Large intestine (tissue), 3 donors: ENCODE measurements at regions not wholly inside any gene's neighbourhood (a gene's known extent, or its start where the extent isn't known, plus 50 kb on each side); places are given as distances from the start of the nearest gene placed in this dataset.
A peak's percentile ranks its signal among the peaks of the same experiment; 100 is the strongest.
"Not testable (repeated sequence)": the region's sequence is repeated elsewhere in the genome, so short reads cannot be mapped to it uniquely, and the experiment has no call there.

Experiments
- DNase-seq, 2 donors: peaks; one replicate each; pipeline versions ENCODE4 v3.0.0 to v3.0.0-alpha.2; 2013
- H3K27ac ChIP-seq: one replicate; pipeline ENCODE4 v1.5.1; 2013; ENCODE audit warnings: low read length
- H3K27me3 ChIP-seq: 2 replicates; pipeline ENCODE4 v1.6.1; 2013; ENCODE audit warnings: low read length; ENCODE audit not compliant: control insufficient read depth, insufficient read depth
- H3K36me3 ChIP-seq: 2 replicates; pipeline ENCODE4 v1.6.1; 2013; ENCODE audit warnings: low read length; ENCODE audit not compliant: control insufficient read depth, insufficient read depth
- H3K4me1 ChIP-seq: one replicate; pipeline ENCODE4 v1.6.1; 2013; ENCODE audit warnings: low read length; ENCODE audit not compliant: control insufficient read depth, insufficient read depth
- H3K4me3 ChIP-seq: one replicate; pipeline ENCODE4 v1.5.1; 2013; ENCODE audit warnings: low read length
- H3K9me3 ChIP-seq: one replicate; pipeline ENCODE4 v1.6.1; 2013; ENCODE audit warnings: mild to moderate bottlenecking, low read depth, low read length, moderate library complexity; ENCODE audit not compliant: control insufficient read depth
- WGBS: methylation state at CpG from one replicate; pipeline ENCODE4 v1.1.5; 2013; ENCODE audit warnings: low lambda C conversion rate; ENCODE audit not compliant: insufficient coverage; 5-methylcytosine and 5-hydroxymethylcytosine counted together

DNA sequence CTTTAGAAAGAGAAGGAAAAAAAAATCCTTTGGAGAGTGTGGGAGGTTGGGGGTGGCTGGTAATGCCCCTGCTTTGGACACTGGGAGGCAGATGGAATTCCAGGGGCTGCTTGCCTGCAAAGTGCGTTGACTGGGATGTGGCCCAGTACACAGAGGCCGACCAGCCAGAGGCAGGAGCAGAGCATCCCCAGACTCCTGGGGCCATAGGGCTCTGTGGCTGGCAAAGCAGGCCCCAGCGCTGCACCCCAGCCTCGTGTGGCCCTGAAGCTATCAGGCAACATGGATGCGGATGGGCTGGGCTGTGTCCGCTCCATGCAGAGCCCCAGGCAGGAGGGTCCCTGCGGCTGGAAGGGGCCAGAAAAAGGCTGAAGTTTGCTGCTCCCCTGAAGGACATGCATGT is 361.6 kb upstream of the FZD8 start:
- H3K36me3 ChIP-seq, result no peaks in the 10 kb centered on the region
- no CpG with 5 or more reads among the region's 7 CpGs for WGBS
- H3K27ac ChIP-seq, result no peak overlapping the region
- H3K4me3 ChIP-seq, result no peak overlapping the region
- no peaks in the 10 kb centered on the region for H3K9me3 ChIP-seq
- H3K27me3 ChIP-seq, result no peaks in the 10 kb centered on the region
- DNase-seq, result no peak
- no peaks in the 10 kb centered on the region for H3K4me1 ChIP-seq

DNA sequence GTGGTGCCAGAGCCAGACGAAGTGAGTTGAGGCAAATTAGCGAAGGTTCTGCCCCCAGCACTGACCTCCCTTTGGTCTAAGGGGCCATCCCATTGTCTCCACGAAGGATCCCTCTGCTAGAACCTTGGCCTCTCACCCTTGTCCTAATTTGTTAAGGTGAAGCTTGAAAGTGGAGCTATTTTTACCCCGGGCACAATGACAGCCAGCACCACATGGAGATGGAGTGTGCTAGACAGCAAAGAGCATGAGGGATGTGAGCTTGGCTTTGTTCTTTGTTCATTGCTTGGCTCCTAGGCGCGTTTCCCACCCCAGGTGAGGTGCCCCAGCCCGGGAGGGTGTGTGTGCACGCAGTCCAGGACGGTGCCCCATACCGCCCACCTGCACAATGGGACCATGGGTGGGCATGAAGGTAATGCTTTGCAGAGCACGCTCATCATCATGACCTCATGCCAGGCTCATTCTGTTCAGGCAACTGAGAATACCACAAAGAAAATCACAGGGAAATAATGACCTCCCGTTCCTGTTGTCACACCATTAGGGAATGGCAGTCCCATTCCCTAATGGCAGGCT is 361.0 kb upstream of the FZD8 start:
- DNase-seq, result no peak
- no peaks in the 10 kb centered on the region for H3K9me3 ChIP-seq
- no CpG with 5 or more reads among the region's 12 CpGs for WGBS
- H3K4me3 ChIP-seq, result no peak overlapping the region
- no peak overlapping the region for H3K27ac ChIP-seq
- H3K4me1 ChIP-seq, result no peaks in the 10 kb centered on the region
- H3K36me3 ChIP-seq, result no peaks in the 10 kb centered on the region
- no peaks in the 10 kb centered on the region for H3K27me3 ChIP-seq

GRCh38 chr10:36002445-36002844 is 360.3 kb upstream of the FZD8 start:
- WGBS, result 80% methylated on average over 1 of the region's 5 CpGs
- no peak for DNase-seq
- H3K4me1 ChIP-seq, result no peaks in the 10 kb centered on the region

GRCh38 chr10:36000754-36001153 is 358.7 kb upstream of the FZD8 start:
- H3K27ac ChIP-seq, H3K36me3 ChIP-seq, H3K9me3 ChIP-seq, H3K4me3 ChIP-seq, DNase-seq, H3K27me3 ChIP-seq, H3K4me1 ChIP-seq: not testable (repeated sequence)
- WGBS, result 100% methylated on average over 1 of the region's 1 CpG

More at GRCh38 chr10:36002445-36002844, 360.3 kb upstream of the FZD8 start:
- no peaks in the 10 kb centered on the region for H3K27me3 ChIP-seq
- H3K36me3 ChIP-seq, result no peaks in the 10 kb centered on the region
- H3K4me3 ChIP-seq, result no peak overlapping the region
- no peak overlapping the region for H3K27ac ChIP-seq
- H3K9me3 ChIP-seq, result no peaks in the 10 kb centered on the region

DNA sequence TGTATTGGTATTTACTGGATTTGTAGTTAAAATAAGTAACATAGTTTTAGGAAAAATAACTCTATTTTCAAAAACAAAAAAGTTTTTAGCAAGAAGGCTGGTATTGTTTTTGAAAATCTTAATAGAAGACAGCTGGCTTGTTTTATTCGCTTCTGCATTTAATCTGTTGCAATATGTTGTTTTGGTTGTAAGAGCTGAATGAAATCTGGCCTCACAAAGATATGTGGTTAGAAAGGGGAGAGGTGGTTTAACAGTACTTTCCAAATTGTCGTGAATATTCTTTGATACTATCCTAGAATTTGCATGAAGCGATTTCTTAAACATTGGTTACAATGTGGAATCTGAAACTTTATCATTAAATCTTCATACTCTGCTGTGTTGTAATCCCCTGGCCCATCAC is 355.9 kb upstream of the FZD8 start:
- DNase-seq, result no peak
- H3K9me3 ChIP-seq, result no peaks in the 10 kb centered on the region
- no peaks in the 10 kb centered on the region for H3K27me3 ChIP-seq
- H3K36me3 ChIP-seq, result no peaks in the 10 kb centered on the region
- 100% methylated on average over 2 of the region's 3 CpGs for WGBS
- H3K4me3 ChIP-seq, result no peak overlapping the region
- no peaks in the 10 kb centered on the region for H3K4me1 ChIP-seq
- no peak overlapping the region for H3K27ac ChIP-seq

DNA sequence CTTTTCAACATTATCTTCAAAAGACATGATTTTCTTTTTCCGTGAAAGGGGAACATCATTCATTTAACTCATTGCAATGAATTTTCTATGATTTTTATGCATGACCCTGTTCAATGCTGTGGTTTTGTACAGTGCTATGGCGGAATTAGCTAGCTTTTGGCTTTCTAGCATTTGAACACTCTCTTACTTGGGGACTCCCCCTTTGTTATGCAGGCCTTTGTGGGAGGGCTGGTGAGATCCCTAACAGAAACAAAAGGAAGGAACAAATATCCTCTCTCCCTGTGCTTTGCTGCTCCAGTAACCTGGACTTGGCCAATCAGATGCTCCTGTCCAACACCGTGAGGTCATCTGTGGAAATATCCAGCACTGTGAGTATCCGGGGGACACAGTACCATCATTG is 353.4 kb upstream of the FZD8 start:
- no peaks in the 10 kb centered on the region for H3K36me3 ChIP-seq
- no peaks in the 10 kb centered on the region for H3K27me3 ChIP-seq
- no CpG with 5 or more reads among the region's 4 CpGs for WGBS
- no peaks in the 10 kb centered on the region for H3K9me3 ChIP-seq
- DNase-seq, result no peak
- H3K4me1 ChIP-seq, result no peaks in the 10 kb centered on the region
- H3K4me3 ChIP-seq, result no peak overlapping the region
- no peak overlapping the region for H3K27ac ChIP-seq

DNA sequence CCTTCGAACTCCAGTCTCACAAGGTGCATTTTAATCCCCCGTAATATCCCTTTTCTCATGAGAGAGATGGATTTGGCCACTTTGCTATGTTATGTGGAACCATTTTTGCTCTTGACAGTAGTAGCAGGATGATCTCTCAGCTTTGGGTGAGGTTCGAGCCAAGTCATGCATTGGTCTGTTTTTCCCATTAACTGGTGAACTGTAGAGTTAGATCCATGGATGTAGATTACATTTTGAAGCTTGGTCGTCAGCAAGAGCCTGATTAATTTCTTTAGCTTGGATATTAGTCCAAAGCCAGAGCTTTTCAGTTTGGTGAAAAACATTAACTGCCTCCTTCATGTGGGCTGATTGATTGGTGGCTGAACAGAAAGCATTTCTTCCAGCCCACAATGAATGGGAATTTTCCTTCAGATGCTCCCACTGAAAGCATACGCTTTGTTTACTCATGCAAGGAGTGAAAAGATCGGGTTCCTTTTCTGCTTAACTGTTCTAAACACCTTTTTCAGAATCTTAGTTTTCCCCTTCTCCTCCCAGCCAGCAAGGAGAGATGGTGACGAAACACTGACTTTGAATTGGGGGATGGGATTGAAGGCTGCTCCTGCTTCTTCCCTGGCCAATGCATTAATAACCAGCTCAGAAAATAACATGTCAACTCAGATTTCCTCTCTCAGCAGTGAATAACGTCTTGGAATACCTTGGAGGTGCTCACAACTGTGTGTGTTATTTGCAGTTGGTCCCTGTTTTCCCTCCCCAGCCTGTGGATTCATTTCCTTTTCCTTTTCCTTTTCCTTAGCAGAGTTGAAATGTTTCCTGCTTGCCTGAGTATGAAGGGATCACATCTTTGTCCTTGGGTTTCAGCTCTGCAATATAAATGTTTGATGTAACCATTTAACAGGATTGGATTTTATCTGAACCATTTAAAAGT is 351.8 kb upstream of the FZD8 start:
- no peaks in the 10 kb centered on the region for H3K36me3 ChIP-seq
- no peaks in the 10 kb centered on the region for H3K27me3 ChIP-seq
- no peaks in the 10 kb centered on the region for H3K4me1 ChIP-seq
- peak; percentile 7 to 10 for DNase-seq
- H3K4me3 ChIP-seq, result no peak overlapping the region
- 70% methylated on average over 2 of the region's 8 CpGs for WGBS
- H3K27ac ChIP-seq, result no peak overlapping the region
- H3K9me3 ChIP-seq, result no peaks in the 10 kb centered on the region

DNA sequence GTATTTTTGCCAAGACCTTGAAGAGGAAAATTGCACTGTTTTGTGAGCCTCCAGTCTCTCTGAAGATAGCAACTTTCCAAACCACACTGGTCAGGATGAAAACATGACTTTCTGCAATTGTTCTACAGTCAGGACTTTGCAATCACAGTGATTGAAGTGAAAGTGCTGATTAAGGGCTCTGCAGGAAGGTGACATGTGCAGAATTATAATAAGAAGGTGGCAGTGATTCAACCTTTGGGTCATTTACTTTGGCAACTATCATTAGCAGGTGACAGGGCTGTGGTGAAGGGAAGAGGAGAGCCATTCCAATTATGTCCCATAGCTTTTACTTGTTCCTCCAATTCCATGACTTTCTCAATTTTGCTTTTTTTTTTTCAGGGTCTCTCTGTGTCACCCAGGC is 350.0 kb upstream of the FZD8 start:
- Histone ChIP-seq H3K9me3 (no peaks in the 10 kb centered on the region), H3K4me3 (no peak overlapping the region), H3K36me3 (no peaks in the 10 kb centered on the region), H3K4me1 (no peaks in the 10 kb centered on the region), H3K27ac (no peak overlapping the region), H3K27me3 (no peaks in the 10 kb centered on the region)
- peak in 1 of 2 donors; percentile 7 for DNase-seq

DNA sequence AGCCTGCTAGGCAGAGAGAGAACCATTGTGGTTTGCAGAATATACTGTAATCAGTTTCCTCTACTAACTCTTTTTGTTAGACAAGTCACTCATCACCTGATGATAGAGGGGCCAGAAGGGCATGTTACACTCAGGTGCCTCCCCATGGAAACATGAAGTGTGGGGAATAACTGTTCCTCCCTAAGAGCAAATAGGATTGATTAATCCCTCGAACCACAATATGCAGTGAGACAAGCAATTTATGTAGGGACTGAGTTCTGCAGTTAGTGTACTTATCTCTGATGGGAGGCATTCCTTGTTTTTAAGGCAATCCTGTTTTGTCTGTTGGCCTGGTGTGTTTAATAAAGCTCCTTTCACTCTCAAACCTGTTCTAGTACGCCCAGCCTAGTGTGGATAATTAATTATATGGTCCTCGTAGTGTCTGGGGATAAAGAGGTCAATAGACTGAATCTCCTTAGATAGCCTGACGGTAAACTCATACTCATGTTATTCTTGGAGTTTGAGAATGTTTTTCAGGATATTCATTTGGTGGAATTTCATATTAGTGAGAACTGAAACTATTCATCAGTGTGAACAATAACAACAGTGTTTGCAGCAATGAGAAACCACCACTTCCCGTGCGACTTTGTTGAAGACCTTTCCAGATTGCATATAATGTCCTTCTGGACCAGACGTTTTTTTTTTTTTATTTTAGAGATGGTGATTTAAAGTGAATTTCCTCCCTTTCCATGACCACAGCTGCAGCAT is 344.8 kb upstream of the FZD8 start:
- H3K4me1 ChIP-seq, result no peaks in the 10 kb centered on the region
- no peak overlapping the region for H3K27ac ChIP-seq
- H3K4me3 ChIP-seq, result no peak overlapping the region
- no peaks in the 10 kb centered on the region for H3K9me3 ChIP-seq
- H3K36me3 ChIP-seq, result no peaks in the 10 kb centered on the region
- WGBS, result 60% methylated on average over 1 of the region's 7 CpGs
- no peak for DNase-seq
- H3K27me3 ChIP-seq, result no peaks in the 10 kb centered on the region

DNA sequence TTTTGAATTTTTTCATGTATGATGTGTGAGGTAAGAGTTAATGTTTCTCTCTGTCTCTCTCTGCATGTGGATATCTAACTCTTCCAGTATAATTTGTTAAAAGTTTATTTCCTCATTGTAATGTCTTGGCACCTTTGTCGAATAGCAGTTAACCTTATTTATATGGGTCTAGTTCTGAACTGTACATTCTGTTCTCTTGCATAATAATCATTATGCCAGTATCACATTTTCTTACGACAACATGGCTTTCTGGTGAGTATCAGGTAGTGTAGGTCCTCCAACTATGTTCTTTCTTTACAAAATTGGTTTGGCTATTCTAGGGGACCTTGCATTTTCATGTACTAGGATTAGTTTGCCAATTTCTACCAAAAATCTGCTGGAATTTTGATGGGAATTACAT is 337.0 kb upstream of the FZD8 start:
- H3K27ac ChIP-seq, result no peak overlapping the region
- no peak overlapping the region for H3K4me3 ChIP-seq
- H3K36me3 ChIP-seq, result no peaks in the 10 kb centered on the region
- H3K27me3 ChIP-seq, result no peaks in the 10 kb centered on the region
- H3K4me1 ChIP-seq, result no peaks in the 10 kb centered on the region
- DNase-seq, result no peak
- 83% methylated on average over 1 of the region's 2 CpGs for WGBS
- no peaks in the 10 kb centered on the region for H3K9me3 ChIP-seq
